ENCODE measurements at regions not wholly inside any gene's neighbourhood (a gene's known extent, or its start where the extent isn't known, plus 50 kb on each side); places are given as distances from the start of the nearest gene placed in this dataset.

- ChIA-PET CTCF (no interaction called here), RAD21 (ENCODE audit: low non-redundant PET in 1 of 2, low total read pairs in 2 of 2, uncharacterized antibody in 2 of 2, unreplicated experiment in 2 of 2) (no interaction called here), POLR2A (no interaction called here)
- intact Hi-C loops (cut with micrococcal nuclease), result no loop called here
- Histone ChIP-seq H4K20me1 (ENCODE audit: insufficient read depth) (no peaks in the 10 kb centered on the region), H3K4me3 (replicated peaks in 1 of 2; ENCODE audit: low read depth in 1 of 2, low read length in 2 of 2) (no peak overlapping the region), H3K27me3 (ENCODE audit: insufficient read depth, low read length) (no peaks in the 10 kb centered on the region), H3K36me3 (ENCODE audit: control insufficient read depth in 1 of 2, insufficient read depth in 2 of 2, low read length in 2 of 2) (no peaks in the 10 kb centered on the region), H3K9ac (ENCODE audit: low read length) (no peak overlapping the region), H3K4me2 (ENCODE audit: low read length) (no peak overlapping the region), H3K9me2 (ENCODE audit: insufficient read depth) (no peaks in the 10 kb centered on the region), H3K79me2 (ENCODE audit: insufficient read depth, low read length) (no peaks in the 10 kb centered on the region), H3K4me1 (ENCODE audit: control insufficient read depth in 1 of 2, insufficient read depth in 2 of 2, low read length in 2 of 2) (no peaks in the 10 kb centered on the region), H3K27ac (ENCODE audit: low read depth, low read length) (no peak overlapping the region), H2AFZ (ENCODE audit: low read depth, low read length, poor library complexity, severe bottlenecking) (no peak overlapping the region), H3K9me3 (ENCODE audit: control insufficient read depth in 1 of 2, insufficient read depth in 1 of 2, low read depth in 1 of 2, low read length in 2 of 2) (peaks cover 23 to 47% of the 10 kb centered on the region in 2 experiments; a peak in 3 of 4 replicates)
- no TSS peak for BruUV-seq (replicated peaks)
- TF ChIP-seq CEBPB (IDR thresholded peaks at IDR 0.05; ENCODE audit: low read depth) (no peak), CBX3 (IDR thresholded peaks at IDR 0.05; ENCODE audit: low read depth) (no peak), POLR2A (IDR thresholded peaks at IDR 0.05; ENCODE audit: borderline replicate concordance, extremely low read depth, insufficient read depth, insufficient read length) (no peak), YY1 (IDR thresholded peaks at IDR 0.05; ENCODE audit: extremely low read depth, insufficient replicate concordance, low read depth, low read length) (no peak), ZBTB33 (IDR thresholded peaks at IDR 0.05; ENCODE audit: extremely low read depth, insufficient replicate concordance, low read length) (no peak), RAD21 (IDR thresholded peaks at IDR 0.05; ENCODE audit: low read depth) (no peak), SP1 (IDR thresholded peaks at IDR 0.05; ENCODE audit: low read depth) (no peak), EGR1 (IDR thresholded peaks at IDR 0.05; ENCODE audit: low read depth) (no peak), ZNF274 (IDR thresholded peaks at IDR 0.05; ENCODE audit: low read depth, low read length) (no peak), ELF1 (IDR thresholded peaks at IDR 0.05; ENCODE audit: borderline replicate concordance, low read depth) (no peak), JUND (IDR thresholded peaks at IDR 0.05) (no peak), MAX (IDR thresholded peaks at IDR 0.05) (no peak), FOSL1 (IDR thresholded peaks at IDR 0.05; ENCODE audit: low read depth) (no peak), TCF7L2 (IDR thresholded peaks at IDR 0.05; ENCODE audit: borderline replicate concordance, extremely low read depth, insufficient read depth, insufficient read length) (no peak), CTCF (IDR thresholded peaks at IDR 0.05 in 2 of 3, conservative IDR thresholded peaks at IDR 0.05 in 1 of 3; ENCODE audit: borderline replicate concordance in 1 of 3, insufficient read depth in 1 of 3, low read depth in 2 of 3, low read length in 2 of 3) (no peak)
- TF ChIP-seq, protein P1, sequence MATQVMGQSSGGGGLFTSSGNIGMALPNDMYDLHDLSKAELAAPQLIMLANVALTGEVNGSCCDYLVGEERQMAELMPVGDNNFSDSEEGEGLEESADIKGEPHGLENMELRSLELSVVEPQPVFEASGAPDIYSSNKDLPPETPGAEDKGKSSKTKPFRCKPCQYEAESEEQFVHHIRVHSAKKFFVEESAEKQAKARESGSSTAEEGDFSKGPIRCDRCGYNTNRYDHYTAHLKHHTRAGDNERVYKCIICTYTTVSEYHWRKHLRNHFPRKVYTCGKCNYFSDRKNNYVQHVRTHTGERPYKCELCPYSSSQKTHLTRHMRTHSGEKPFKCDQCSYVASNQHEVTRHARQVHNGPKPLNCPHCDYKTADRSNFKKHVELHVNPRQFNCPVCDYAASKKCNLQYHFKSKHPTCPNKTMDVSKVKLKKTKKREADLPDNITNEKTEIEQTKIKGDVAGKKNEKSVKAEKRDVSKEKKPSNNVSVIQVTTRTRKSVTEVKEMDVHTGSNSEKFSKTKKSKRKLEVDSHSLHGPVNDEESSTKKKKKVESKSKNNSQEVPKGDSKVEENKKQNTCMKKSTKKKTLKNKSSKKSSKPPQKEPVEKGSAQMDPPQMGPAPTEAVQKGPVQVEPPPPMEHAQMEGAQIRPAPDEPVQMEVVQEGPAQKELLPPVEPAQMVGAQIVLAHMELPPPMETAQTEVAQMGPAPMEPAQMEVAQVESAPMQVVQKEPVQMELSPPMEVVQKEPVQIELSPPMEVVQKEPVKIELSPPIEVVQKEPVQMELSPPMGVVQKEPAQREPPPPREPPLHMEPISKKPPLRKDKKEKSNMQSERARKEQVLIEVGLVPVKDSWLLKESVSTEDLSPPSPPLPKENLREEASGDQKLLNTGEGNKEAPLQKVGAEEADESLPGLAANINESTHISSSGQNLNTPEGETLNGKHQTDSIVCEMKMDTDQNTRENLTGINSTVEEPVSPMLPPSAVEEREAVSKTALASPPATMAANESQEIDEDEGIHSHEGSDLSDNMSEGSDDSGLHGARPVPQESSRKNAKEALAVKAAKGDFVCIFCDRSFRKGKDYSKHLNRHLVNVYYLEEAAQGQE (IDR thresholded peaks at IDR 0.05; ENCODE audit: low read depth), result no peak
- TF ChIP-seq, protein P2, sequence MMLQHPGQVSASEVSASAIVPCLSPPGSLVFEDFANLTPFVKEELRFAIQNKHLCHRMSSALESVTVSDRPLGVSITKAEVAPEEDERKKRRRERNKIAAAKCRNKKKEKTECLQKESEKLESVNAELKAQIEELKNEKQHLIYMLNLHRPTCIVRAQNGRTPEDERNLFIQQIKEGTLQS (IDR thresholded peaks at IDR 0.05), result no peak
- ATAC-seq (no peak), DNase-seq (ENCODE audit: low read depth, low spot score) (no peak)
Measured at GRCh38 chr2:5867056-5867455, 174.9 kb downstream of the SOX11 start.

Data from HCT116 (cell line).